DND-41 (cell line): ENCODE measurements at regions not wholly inside any gene's neighbourhood (a gene's known extent, or its start where the extent isn't known, plus 50 kb on each side); places are given as distances from the start of the nearest gene placed in this dataset.

Experiments
- ATAC-seq: fragments of 200-7000 bp; cut with Tn5 transposase; 3 replicates; pipeline ENCODE4 v1.9.1; 2021; ENCODE audit warnings: low read depth; ENCODE audit not compliant: insufficient read depth
- DNase-seq: peaks from one replicate; pipeline ENCODE4 v3.0.0-alpha.2; 2020
- H2AFZ ChIP-seq: 2 replicates; pipeline ENCODE4 v1.6.0; 2012; ENCODE audit warnings: low read depth, low read length
- H3K27ac ChIP-seq: 2 replicates; pipeline ENCODE4 v1.5.1; 2012; ENCODE audit warnings: low read length, inconsistent platforms
- H3K27me3 ChIP-seq: fragments of 200-600 bp; sonication (generic); 2 replicates; pipeline ENCODE4 v1.6.0; 2012; ENCODE audit warnings: low read length, mild to moderate bottlenecking, inconsistent platforms; ENCODE audit not compliant: insufficient read depth, poor library complexity
- H3K36me3 ChIP-seq: 2 replicates; pipeline ENCODE4 v1.5.1; 2012; ENCODE audit warnings: low read length, inconsistent platforms; ENCODE audit not compliant: insufficient read depth
- H3K4me1 ChIP-seq: 2 replicates; pipeline ENCODE4 v1.5.1; 2012; ENCODE audit warnings: mild to moderate bottlenecking, low read length; ENCODE audit not compliant: insufficient read depth
- H3K4me2 ChIP-seq: 2 replicates; pipeline ENCODE4 v1.6.0; 2012; ENCODE audit warnings: mild to moderate bottlenecking, moderate library complexity, low read length, inconsistent platforms; ENCODE audit not compliant: insufficient read depth
- H3K4me3 ChIP-seq, 2 experiments: fragments of 200-600 bp in 1 of 2; shearing (Covaris generic) in 1 of 2; 2 replicates each; pipeline ENCODE4 v1.5.1; 2012 to 2016; ENCODE audit warnings: inconsistent platforms in 2 of 2, low read length in 2 of 2, mild to moderate bottlenecking in 2 of 2, low read depth in 1 of 2, moderate library complexity in 1 of 2
- H3K79me2 ChIP-seq: 2 replicates; pipeline ENCODE4 v1.6.0; 2012; ENCODE audit warnings: low read length, inconsistent platforms; ENCODE audit not compliant: insufficient read depth
- H3K9ac ChIP-seq: 2 replicates; pipeline ENCODE4 v1.6.0; 2012; ENCODE audit warnings: low read depth, mild to moderate bottlenecking, inconsistent platforms, low read length, moderate library complexity
- H3K9me3 ChIP-seq: 2 replicates; pipeline ENCODE4 v1.5.1; 2012; ENCODE audit warnings: low read length, moderate library complexity, mild to moderate bottlenecking, inconsistent platforms; ENCODE audit not compliant: insufficient read depth, severe bottlenecking
- H4K20me1 ChIP-seq: 2 replicates; pipeline ENCODE4 v1.6.0; 2012; ENCODE audit warnings: low read length; ENCODE audit not compliant: insufficient read depth
- CTCF ChIP-seq: IDR thresholded peaks from 2 replicates; pipeline ENCODE4 v1.5.1; 2012; ENCODE audit warnings: borderline replicate concordance, low read length, moderate library complexity, mild to moderate bottlenecking; ENCODE audit not compliant: poor library complexity, severe bottlenecking; ENCODE audit errors: extremely low read depth
- EZH2 ChIP-seq: IDR thresholded peaks from 3 replicates; pipeline ENCODE4 v1.6.1; 2012; ENCODE audit warnings: borderline replicate concordance, low read depth, mild to moderate bottlenecking, moderate library complexity, low read length, inconsistent platforms; ENCODE audit not compliant: severe bottlenecking

GRCh38 chr2:123073956-123074355, 951.1 kb upstream of the CNTNAP5 start:
- Histone ChIP-seq H3K4me1 (no peaks in the 10 kb centered on the region), H3K9me3 (no peaks in the 10 kb centered on the region), H3K27me3 (no peaks in the 10 kb centered on the region), H3K27ac (no peak overlapping the region), H4K20me1 (no peaks in the 10 kb centered on the region), H3K4me2 (no peak overlapping the region), H3K36me3 (no peaks in the 10 kb centered on the region), H3K9ac (no peak overlapping the region), H3K4me3 (no peak overlapping the region), H2AFZ (no peak overlapping the region), H3K79me2 (no peaks in the 10 kb centered on the region)
- TF ChIP-seq EZH2 (no peak), CTCF (no peak)
- no peak for ATAC-seq
- DNase-seq, result no peak

- H3K4me1 ChIP-seq, result no peaks in the 10 kb centered on the region
- H3K27ac ChIP-seq, result no peak overlapping the region
- H3K36me3 ChIP-seq, result no peaks in the 10 kb centered on the region
- no peak overlapping the region for H2AFZ ChIP-seq
- ATAC-seq, result no peak
- TF ChIP-seq CTCF (no peak), EZH2 (no peak)
- H3K27me3 ChIP-seq, result no peaks in the 10 kb centered on the region
- DNase-seq, result no peak
- no peak overlapping the region for H3K4me2 ChIP-seq
- no peaks in the 10 kb centered on the region for H4K20me1 ChIP-seq
- no peak overlapping the region for H3K9ac ChIP-seq
- H3K79me2 ChIP-seq, result no peaks in the 10 kb centered on the region
- no peaks in the 10 kb centered on the region for H3K9me3 ChIP-seq
- H3K4me3 ChIP-seq, result no peak overlapping the region
Measured at GRCh38 chr2:123077101-123077500, 948.0 kb upstream of the CNTNAP5 start.

- Histone ChIP-seq H2AFZ (no peak overlapping the region), H3K4me3 (no peak overlapping the region), H3K9me3 (no peaks in the 10 kb centered on the region), H3K4me1 (no peaks in the 10 kb centered on the region), H3K27me3 (no peaks in the 10 kb centered on the region), H3K79me2 (no peaks in the 10 kb centered on the region), H3K27ac (no peak overlapping the region), H4K20me1 (no peaks in the 10 kb centered on the region), H3K9ac (no peak overlapping the region), H3K36me3 (no peaks in the 10 kb centered on the region), H3K4me2 (no peak overlapping the region)
- ATAC-seq (no peak), DNase-seq (no peak)
- no peak for TF ChIP-seq EZH2
- no peak for TF ChIP-seq CTCF
Measured at GRCh38 chr2:123080331-123080730, 944.8 kb upstream of the CNTNAP5 start.

- no peak overlapping the region for H3K4me3 ChIP-seq
- H3K9me3 ChIP-seq, result no peaks in the 10 kb centered on the region
- no peaks in the 10 kb centered on the region for H3K4me1 ChIP-seq
- H3K27ac ChIP-seq, result no peak overlapping the region
- H3K9ac ChIP-seq, result no peak overlapping the region
- H3K27me3 ChIP-seq, result no peaks in the 10 kb centered on the region
- no peak for TF ChIP-seq CTCF
- no peak for TF ChIP-seq EZH2
- no peaks in the 10 kb centered on the region for H3K79me2 ChIP-seq
- no peak overlapping the region for H3K4me2 ChIP-seq
- no peak for ATAC-seq
- no peak overlapping the region for H2AFZ ChIP-seq
- no peak for DNase-seq
- no peaks in the 10 kb centered on the region for H3K36me3 ChIP-seq
- H4K20me1 ChIP-seq, result no peaks in the 10 kb centered on the region
Measured at GRCh38 chr2:123085484-123085883, 939.6 kb upstream of the CNTNAP5 start.
